HG02840 (cell line): ENCODE measurements at regions not wholly inside any gene's neighbourhood (a gene's known extent, or its start where the extent isn't known, plus 50 kb on each side); places are given as distances from the start of the nearest gene placed in this dataset.
"Not testable (repeated sequence)": the region's sequence is repeated elsewhere in the genome, so short reads cannot be mapped to it uniquely, and the experiment has no call there.

Experiments used
- ATAC-seq: cut with Tn5 transposase; IDR thresholded peaks from one replicate; pipeline ENCODE4 v1.9.1; 2021; ENCODE audit warnings: mild to moderate bottlenecking, moderate library complexity, moderate number of reproducible peaks; ENCODE audit not compliant: unreplicated experiment, low FRiP score

- not testable (repeated sequence) for ATAC-seq
Observed at GRCh38 chr3:145054055-145054454, 1082.4 kb downstream of the DIPK2A start.

DNA sequence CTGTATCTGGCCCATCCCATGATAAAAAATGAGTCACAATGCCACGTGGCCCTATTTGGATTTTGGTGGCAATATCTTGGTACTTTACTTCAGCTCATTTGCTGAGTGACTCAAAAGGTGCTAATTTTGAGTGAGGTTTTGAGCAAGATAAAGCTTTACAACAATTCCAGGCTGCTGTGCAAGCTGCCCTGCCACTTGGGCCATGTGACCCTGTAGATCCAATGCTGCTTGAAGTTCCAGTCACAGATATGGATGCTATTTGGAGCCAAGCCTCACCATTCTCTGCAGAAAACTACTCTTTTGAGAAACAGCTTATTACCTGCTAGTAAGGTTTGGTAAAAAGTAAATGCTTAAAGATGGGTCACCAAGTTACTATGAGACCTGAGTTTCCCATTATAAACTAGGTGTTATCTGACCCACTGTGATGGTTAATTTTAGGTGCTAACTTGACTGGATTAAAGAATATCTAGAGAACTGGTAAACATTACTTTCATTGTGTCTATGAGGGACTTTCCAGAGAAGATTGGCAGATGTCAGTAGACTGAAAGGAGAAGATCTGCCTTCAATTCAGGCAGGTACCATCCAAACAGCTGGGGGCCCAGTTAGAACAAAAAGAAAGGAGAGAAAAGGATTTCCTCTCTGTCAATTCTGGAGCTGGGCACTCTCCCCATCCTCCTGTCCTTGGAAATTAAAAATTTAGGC, 1083.9 kb downstream of the DIPK2A start:
- no peak for ATAC-seq

- no peak for ATAC-seq
Observed at GRCh38 chr3:145058483-145058882, 1086.9 kb downstream of the DIPK2A start.

DNA sequence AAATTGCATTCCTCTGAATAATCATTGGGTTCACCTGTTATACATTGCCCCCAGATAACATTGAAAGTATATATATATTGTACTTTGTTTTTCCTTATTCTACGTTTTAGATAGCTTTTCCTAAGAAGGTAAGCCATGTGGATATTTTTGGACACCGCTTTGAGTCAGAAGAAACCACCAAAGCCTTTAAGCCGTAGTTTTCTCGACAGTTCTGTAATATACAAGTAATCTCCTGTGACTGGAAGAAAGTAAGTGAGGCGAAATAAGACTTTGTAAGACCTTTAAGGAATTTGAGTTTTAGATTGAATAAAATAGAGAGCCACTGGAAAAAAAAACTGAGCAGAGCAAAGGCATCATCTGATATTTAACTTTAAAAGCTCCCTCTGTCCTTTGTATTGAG, 1092.0 kb downstream of the DIPK2A start:
- ATAC-seq = no peak

DNA sequence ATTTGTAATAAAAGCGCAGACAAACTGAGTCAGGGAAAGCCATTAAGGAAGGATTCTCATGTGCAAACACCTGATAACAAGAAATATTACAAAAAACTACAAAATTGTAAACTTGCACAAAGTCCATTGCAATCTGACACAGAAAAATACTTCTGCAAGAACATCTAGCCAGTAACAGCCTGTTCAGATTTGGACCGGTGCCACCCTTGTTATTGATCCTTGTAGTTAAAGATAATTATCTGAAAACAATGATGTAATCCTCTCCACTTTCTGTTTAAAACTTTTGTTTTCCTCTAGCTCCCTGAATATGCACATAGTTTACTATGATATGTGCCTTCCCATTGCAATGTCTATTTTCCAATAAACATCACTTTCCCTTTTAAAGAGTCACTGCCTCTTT, 1090.2 kb downstream of the PLOD2 start:
- ATAC-seq = no peak

GRCh38 chr3:145079436-145079835, 1081.5 kb downstream of the PLOD2 start:
- ATAC-seq = no peak

DNA sequence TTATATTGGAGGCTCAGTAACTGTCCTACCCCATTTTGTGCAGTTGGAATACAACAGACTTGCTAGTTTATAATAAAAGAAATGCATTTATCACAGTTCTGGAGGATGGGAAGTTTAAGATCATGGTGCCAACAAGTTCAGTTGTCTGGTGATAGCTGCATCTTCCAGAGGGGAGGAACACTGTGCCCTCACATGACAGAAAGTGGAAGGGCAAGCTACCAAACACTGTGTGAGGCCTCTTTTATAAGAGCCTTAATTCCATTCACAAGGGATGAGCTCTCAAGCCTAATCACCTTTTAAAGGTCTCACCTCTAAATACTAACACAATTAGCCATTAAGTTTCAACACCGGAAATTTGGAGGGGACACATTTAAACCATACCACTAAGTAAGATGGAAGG, 1073.9 kb downstream of the PLOD2 start:
- ATAC-seq = no peak

GRCh38 chr3:145088917-145089316, 1072.1 kb downstream of the PLOD2 start:
- ATAC-seq = no peak

DNA sequence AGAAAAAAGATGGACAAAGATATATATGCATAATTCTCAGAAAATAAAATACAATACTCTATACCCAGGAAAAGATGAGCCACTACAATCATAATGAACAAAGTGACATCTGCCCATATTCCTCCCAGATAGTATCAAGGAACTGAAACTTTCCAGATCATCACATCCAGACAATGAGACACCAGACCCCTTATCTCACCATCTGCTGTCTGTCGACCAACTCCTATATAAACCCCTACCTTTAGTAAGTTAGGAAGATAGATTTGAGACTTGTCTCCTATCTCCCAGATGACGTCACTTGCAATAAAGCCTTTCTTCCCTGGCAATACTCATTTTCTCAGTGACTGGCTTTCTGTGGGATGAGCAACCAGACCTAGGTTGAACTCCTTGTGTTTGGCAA, 1071.6 kb downstream of the PLOD2 start:
- no peak for ATAC-seq

DNA sequence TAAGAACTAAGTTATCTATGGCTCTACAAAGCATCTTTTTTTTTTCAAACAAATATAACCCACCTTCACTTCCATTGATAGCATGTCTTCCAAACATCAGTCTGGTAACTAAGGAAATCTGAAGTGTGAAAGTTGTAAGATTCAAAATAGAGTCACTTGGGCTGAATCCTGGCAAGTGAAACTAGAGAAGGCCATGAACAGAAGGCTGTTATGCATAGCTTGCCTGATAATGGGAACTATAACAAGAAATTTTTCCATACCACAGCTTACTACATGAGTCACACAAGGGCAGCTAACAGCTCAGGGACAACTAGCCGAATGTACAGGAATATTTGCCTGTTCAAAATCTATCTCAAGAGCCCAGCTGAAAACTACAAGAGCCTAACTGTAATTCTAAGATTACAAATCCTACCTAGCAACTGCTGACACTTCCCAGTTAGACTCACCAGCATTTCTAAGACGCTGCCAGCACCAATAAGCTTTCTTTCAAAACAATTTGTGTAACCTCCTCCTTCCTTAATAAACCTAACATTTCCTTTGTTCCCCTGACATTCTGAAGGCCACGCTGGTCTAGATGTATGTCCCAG, 1066.5 kb downstream of the PLOD2 start:
- no peak for ATAC-seq

- not testable (repeated sequence) for ATAC-seq
Observed at GRCh38 chr3:145111141-145111540, 1049.8 kb downstream of the PLOD2 start.

DNA sequence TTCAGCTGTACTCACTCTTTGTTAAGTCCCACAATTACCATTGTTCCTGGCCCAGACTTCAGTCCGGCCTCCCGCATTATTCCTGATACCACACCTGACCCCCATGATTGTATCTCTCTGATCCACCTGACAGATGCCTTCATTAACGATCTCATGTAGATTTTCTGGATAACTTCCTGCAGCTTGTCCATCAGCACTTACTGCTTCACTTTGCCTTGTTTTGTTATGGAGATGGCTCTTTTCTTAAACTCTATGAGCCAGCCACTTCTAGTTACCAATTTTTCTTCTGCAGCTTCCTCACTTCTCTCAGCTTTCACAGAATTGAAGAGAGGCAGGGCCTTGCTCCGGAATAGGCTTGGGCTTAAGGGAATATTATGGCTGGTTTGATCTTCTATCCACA, 1044.2 kb downstream of the PLOD2 start:
- ATAC-seq = no peak

- ATAC-seq = no peak
Observed at GRCh38 chr3:145118303-145118702, 1042.7 kb downstream of the PLOD2 start.

DNA sequence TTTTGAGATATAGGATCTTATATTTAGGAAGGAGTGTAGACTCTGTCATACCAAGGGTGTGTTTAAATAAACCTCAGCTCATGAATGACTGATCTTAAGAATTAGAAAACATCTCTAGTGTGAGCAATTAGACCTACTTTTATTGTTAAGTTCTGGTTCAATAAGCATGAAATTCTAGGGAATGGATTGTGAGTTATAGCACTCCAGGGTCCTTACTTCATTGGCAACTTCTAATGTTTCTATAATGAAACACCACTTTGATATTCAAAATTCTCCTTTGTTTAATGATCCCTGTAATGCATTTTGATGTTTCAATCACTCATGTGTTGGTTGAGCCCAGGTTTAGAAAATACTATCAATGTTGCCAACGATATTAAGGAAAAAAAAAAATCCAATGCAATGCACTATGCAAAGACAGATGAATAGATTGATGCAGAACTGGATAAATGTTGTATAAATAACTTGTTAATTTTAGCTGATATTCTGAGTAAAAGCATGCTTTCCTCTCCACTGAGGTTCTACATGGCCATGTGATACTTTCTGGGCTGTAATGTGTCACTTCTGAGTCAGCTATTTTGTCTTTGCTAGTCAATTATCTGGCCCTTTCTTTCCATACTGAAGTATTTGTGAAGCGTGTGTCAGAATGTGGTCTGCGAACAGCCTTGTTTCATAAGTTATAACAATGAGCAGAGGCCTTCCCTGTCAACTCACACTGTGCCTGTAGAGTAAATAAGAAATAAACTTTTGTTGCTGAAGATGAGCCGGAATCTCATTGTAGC, 1035.9 kb downstream of the PLOD2 start:
- no peak for ATAC-seq

- no peak for ATAC-seq
Observed at GRCh38 chr3:145133281-145133680, 1027.7 kb downstream of the PLOD2 start.

DNA sequence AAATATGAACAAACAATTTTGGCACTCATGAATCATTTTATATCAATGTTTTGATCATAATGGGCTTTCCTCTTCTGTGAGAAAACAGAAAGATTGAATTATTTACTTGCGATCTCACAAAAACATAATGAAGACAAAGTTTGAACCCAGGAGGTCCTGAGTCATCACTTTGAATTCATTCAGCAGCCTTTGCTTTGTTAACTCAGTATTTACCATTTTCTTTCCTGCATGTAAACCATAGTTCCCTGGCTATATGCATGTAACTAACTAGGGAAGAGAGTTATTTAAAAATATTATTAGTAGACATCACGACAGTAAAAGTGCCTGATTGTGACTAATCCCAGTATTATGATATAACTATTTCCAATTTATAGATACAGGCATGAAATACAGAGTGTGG, 1026.2 kb downstream of the PLOD2 start:
- no peak for ATAC-seq

DNA sequence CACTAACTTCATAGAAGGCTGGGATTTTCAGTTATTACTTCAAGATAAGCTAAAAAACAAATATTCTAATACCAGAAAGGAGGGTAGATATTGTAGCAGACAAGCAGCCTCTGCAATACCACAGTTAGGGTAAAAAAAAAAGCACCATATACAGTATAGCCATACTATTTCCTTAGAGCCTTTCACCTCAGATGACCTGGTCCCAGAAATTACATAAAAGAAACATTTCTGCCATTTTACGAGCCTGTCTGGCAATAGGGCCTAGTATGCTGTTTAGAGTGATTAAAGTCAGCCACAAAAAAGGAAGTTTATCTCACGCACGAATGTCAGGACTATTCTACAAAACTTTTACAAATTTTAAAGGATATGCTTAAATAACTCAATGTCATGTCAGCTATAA, 1016.6 kb downstream of the PLOD2 start:
- no peak for ATAC-seq

DNA sequence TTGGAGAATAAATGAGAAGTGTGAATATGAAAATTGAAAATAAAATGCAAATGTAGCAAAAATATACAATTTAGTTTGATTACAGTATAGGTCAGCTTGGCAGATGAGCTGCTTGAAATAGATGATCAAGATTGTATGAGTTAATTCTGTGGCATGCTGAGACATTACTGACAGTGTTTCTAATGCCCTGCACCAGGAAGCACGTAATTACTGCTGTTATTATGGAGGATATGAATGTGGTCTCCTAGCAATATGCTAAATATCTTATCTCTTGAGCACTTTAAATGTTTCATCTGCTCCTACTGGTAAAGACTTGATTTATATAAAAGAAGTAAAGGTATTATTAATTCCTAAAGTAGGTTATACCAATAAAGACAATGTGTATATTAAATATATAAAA, 1015.5 kb downstream of the PLOD2 start:
- ATAC-seq = no peak

GRCh38 chr3:145159640-145160039, 1001.3 kb downstream of the PLOD2 start:
- ATAC-seq = no peak

DNA sequence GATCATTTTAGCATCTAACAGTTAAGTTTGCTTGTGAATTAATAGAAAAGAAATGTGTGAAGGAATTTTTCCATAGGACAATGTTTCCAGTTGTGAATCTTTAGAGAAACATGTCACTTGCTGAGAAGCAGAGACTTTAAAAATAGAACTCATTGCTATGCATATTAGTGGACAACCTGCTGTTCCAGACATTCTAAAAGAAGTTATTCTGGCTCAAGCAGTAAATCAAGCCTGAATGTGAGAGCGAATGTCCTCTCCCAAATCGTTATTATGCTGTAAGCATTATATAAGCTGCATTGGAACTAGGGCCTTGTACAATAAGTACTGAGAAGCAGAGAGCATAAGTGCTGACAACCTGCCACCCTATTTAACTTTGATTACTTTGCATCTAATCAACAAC, 990.9 kb downstream of the PLOD2 start:
- ATAC-seq = no peak

DNA sequence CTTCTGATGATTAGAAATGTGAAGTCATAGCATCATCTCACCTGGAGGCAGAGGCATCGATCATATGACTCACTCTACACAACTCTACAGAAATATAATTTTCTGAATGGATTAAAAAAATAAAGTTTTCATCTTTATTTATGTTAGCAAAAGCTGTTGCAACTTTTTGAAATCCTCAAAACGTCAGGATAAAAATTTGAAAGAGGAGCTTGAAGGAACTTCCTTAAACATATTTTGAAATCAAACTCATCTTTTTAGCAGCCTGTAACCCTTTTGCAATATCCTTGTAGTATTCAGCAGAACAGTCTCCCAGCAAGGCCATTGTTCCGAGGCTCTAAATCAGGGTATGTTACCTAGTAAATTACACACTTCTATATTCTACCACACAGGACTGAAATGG, 985.4 kb downstream of the PLOD2 start:
- ATAC-seq = no peak

GRCh38 chr3:145176907-145177306, 984.1 kb downstream of the PLOD2 start:
- no peak for ATAC-seq
